ENCODE measurements at regions not wholly inside any gene's neighbourhood (a gene's known extent, or its start where the extent isn't known, plus 50 kb on each side); places are given as distances from the start of the nearest gene placed in this dataset.

DNA sequence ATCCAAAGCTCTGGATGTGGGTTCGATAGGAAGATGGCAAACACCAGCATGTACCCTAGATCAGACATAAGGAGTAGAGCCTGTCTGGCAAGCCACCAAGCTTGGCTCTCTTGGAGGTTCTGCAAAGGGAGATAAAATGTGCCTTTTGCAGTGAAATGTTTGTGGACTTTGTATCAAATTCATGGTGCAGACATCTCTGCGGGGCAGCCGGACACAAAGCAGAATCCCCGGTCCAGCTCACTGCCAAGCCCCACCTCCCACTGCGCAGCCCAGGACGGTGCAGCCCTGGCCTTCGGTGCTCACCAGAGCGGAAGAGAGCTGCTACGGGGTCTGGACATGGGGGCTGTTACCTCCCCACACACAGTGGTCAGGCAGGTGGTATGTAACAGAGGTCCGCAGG, 333.6 kb upstream of the JARID2 start:
- TF ChIP-seq RARB (CRISPR knock-in tag; IDR thresholded peaks at IDR 0.05) (no peak), ARNTL (CRISPR knock-in tag; IDR thresholded peaks at IDR 0.05; ENCODE audit: borderline replicate concordance, low read depth) (no peak), ZFP30 (CRISPR knock-in tag; IDR thresholded peaks at IDR 0.05) (no peak), ZNF565 (CRISPR knock-in tag; conservative IDR thresholded peaks at IDR 0.05; ENCODE audit: low read depth) (no peak), GLIS3 (CRISPR knock-in tag; IDR thresholded peaks at IDR 0.05) (no peak), TCF4 (CRISPR knock-in tag; IDR thresholded peaks at IDR 0.05; ENCODE audit: borderline replicate concordance) (no peak), ISL1 (CRISPR knock-in tag; IDR thresholded peaks at IDR 0.05) (no peak), ZNF8 (CRISPR knock-in tag; IDR thresholded peaks at IDR 0.05) (no peak), ZNF70 (CRISPR knock-in tag; IDR thresholded peaks at IDR 0.05) (no peak), TOX (CRISPR knock-in tag; IDR thresholded peaks at IDR 0.05; ENCODE audit: borderline replicate concordance) (no peak)
- TF ChIP-seq, protein P1, sequence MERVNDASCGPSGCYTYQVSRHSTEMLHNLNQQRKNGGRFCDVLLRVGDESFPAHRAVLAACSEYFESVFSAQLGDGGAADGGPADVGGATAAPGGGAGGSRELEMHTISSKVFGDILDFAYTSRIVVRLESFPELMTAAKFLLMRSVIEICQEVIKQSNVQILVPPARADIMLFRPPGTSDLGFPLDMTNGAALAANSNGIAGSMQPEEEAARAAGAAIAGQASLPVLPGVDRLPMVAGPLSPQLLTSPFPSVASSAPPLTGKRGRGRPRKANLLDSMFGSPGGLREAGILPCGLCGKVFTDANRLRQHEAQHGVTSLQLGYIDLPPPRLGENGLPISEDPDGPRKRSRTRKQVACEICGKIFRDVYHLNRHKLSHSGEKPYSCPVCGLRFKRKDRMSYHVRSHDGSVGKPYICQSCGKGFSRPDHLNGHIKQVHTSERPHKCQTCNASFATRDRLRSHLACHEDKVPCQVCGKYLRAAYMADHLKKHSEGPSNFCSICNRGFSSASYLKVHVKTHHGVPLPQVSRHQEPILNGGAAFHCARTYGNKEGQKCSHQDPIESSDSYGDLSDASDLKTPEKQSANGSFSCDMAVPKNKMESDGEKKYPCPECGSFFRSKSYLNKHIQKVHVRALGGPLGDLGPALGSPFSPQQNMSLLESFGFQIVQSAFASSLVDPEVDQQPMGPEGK (CRISPR knock-in tag; IDR thresholded peaks at IDR 0.05; ENCODE audit: borderline replicate concordance), result no peak
- TF ChIP-seq, protein P2, sequence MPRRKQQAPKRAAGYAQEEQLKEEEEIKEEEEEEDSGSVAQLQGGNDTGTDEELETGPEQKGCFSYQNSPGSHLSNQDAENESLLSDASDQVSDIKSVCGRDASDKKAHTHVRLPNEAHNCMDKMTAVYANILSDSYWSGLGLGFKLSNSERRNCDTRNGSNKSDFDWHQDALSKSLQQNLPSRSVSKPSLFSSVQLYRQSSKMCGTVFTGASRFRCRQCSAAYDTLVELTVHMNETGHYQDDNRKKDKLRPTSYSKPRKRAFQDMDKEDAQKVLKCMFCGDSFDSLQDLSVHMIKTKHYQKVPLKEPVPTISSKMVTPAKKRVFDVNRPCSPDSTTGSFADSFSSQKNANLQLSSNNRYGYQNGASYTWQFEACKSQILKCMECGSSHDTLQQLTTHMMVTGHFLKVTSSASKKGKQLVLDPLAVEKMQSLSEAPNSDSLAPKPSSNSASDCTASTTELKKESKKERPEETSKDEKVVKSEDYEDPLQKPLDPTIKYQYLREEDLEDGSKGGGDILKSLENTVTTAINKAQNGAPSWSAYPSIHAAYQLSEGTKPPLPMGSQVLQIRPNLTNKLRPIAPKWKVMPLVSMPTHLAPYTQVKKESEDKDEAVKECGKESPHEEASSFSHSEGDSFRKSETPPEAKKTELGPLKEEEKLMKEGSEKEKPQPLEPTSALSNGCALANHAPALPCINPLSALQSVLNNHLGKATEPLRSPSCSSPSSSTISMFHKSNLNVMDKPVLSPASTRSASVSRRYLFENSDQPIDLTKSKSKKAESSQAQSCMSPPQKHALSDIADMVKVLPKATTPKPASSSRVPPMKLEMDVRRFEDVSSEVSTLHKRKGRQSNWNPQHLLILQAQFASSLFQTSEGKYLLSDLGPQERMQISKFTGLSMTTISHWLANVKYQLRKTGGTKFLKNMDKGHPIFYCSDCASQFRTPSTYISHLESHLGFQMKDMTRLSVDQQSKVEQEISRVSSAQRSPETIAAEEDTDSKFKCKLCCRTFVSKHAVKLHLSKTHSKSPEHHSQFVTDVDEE (CRISPR knock-in tag; IDR thresholded peaks at IDR 0.05), result no peak
- TF ChIP-seq, protein P3, sequence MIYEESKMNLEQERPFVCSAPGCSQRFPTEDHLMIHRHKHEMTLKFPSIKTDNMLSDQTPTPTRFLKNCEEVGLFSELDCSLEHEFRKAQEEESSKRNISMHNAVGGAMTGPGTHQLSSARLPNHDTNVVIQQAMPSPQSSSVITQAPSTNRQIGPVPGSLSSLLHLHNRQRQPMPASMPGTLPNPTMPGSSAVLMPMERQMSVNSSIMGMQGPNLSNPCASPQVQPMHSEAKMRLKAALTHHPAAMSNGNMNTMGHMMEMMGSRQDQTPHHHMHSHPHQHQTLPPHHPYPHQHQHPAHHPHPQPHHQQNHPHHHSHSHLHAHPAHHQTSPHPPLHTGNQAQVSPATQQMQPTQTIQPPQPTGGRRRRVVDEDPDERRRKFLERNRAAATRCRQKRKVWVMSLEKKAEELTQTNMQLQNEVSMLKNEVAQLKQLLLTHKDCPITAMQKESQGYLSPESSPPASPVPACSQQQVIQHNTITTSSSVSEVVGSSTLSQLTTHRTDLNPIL (CRISPR knock-in tag; IDR thresholded peaks at IDR 0.05; ENCODE audit: low read depth), result no peak
